Mesendoderm (in vitro differentiated cells): ENCODE measurements at regions not wholly inside any gene's neighbourhood (a gene's known extent, or its start where the extent isn't known, plus 50 kb on each side); places are given as distances from the start of the nearest gene placed in this dataset.
A peak's percentile ranks its signal among the peaks of the same experiment; 100 is the strongest.

Experiments
- DNase-seq: peaks from one replicate; pipeline ENCODE4 v3.0.0; 2013
- H2AK5ac ChIP-seq: 2 replicates; pipeline ENCODE4 v1.6.1; 2013; ENCODE audit warnings: low read length, inconsistent platforms
- H2BK120ac ChIP-seq: 2 replicates; pipeline ENCODE4 v1.6.1; 2013; ENCODE audit warnings: low read depth, mild to moderate bottlenecking, low read length, moderate library complexity, mixed read lengths
- H2BK15ac ChIP-seq: replicated peaks from 2 replicates; pipeline ENCODE4 v1.6.1; 2013; ENCODE audit warnings: low read depth, mild to moderate bottlenecking, moderate library complexity
- H2BK5ac ChIP-seq: 2 replicates; pipeline ENCODE4 v1.6.1; 2013; ENCODE audit warnings: low read length, inconsistent platforms
- H3K18ac ChIP-seq: 2 replicates; pipeline ENCODE4 v1.6.1; 2013; ENCODE audit warnings: mild to moderate bottlenecking, low read length, mixed read lengths
- H3K23ac ChIP-seq: one replicate; pipeline ENCODE4 v1.6.1; 2013; ENCODE audit warnings: low read length
- H3K27ac ChIP-seq: 2 replicates; pipeline ENCODE4 v1.5.1; 2013; ENCODE audit warnings: low read depth, mild to moderate bottlenecking, inconsistent platforms, low read length, moderate library complexity
- H3K27me3 ChIP-seq: 2 replicates; pipeline ENCODE4 v1.6.1; 2013; ENCODE audit warnings: low read length, control low read depth, mild to moderate bottlenecking, inconsistent platforms; ENCODE audit not compliant: insufficient read depth, poor library complexity
- H3K36me3 ChIP-seq: 2 replicates; pipeline ENCODE4 v1.6.1; 2013; ENCODE audit warnings: low read length, inconsistent platforms; ENCODE audit not compliant: control insufficient read depth, insufficient read depth
- H3K4ac ChIP-seq: one replicate; pipeline ENCODE4 v1.6.1; 2013; ENCODE audit warnings: low read depth, mild to moderate bottlenecking, low read length, moderate library complexity
- H3K4me1 ChIP-seq: 2 replicates; pipeline ENCODE4 v1.6.1; 2013; ENCODE audit warnings: low read depth, low read length, inconsistent platforms; ENCODE audit not compliant: control insufficient read depth
- H3K4me2 ChIP-seq: 2 replicates; pipeline ENCODE4 v1.6.1; 2013; ENCODE audit warnings: low read length
- H3K4me3 ChIP-seq: 2 replicates; pipeline ENCODE4 v1.5.1; 2013; ENCODE audit warnings: mild to moderate bottlenecking, low read length
- H3K56ac ChIP-seq: one replicate; pipeline ENCODE4 v1.6.1; 2013; ENCODE audit warnings: low read length
- H3K79me1 ChIP-seq: 2 replicates; pipeline ENCODE4 v1.6.1; 2013; ENCODE audit warnings: low read length, inconsistent platforms
- H3K79me2 ChIP-seq: 2 replicates; pipeline ENCODE4 v1.6.1; 2013; ENCODE audit warnings: mild to moderate bottlenecking, low read length; ENCODE audit not compliant: control insufficient read depth, insufficient read depth
- H3K9ac ChIP-seq: 2 replicates; pipeline ENCODE4 v1.6.1; 2013; ENCODE audit warnings: low read length, inconsistent platforms
- H4K5ac ChIP-seq: one replicate; pipeline ENCODE4 v1.6.1; 2013; ENCODE audit warnings: low read length
- H4K8ac ChIP-seq: one replicate; pipeline ENCODE4 v1.6.1; 2013; ENCODE audit warnings: low read depth, mild to moderate bottlenecking, control low read depth, low read length, moderate library complexity
- WGBS: extraction: QIAGEN DNeasy Blood & Tissue Kit; methylation state at CpG from one replicate; pipeline ENCODE4 v1.1.7; 2013; ENCODE audit warnings: low lambda C conversion rate, missing lambda C conversion rate; ENCODE audit not compliant: insufficient coverage; ENCODE audit errors: extremely low coverage; 5-methylcytosine and 5-hydroxymethylcytosine counted together

GRCh38 chr1:198809247-198809646 is 170.4 kb downstream of the PTPRC start:
- no CpG with 5 or more reads among the region's 1 CpG for WGBS
- DNase-seq: no peak
- no peaks in the 10 kb centered on the region for H3K79me2 ChIP-seq

GRCh38 chr1:198811449-198811848 is 172.6 kb downstream of the PTPRC start:
- H4K5ac ChIP-seq: no peak overlapping the region
- no peak overlapping the region for H2BK5ac ChIP-seq
- no CpG with 5 or more reads among the region's 3 CpGs for WGBS
- H3K18ac ChIP-seq: no peak overlapping the region
- no peak overlapping the region for H4K8ac ChIP-seq
- no peaks in the 10 kb centered on the region for H3K4me1 ChIP-seq
- no peak overlapping the region for H3K27ac ChIP-seq
- H3K27me3 ChIP-seq: no peaks in the 10 kb centered on the region
- H3K4me3 ChIP-seq: no peak overlapping the region
- no peak overlapping the region for H2BK15ac ChIP-seq
- H3K36me3 ChIP-seq: no peaks in the 10 kb centered on the region
- no peaks in the 10 kb centered on the region for H3K79me2 ChIP-seq
- no peak overlapping the region for H3K9ac ChIP-seq
- H3K23ac ChIP-seq: no peak overlapping the region
- no peak overlapping the region for H3K4me2 ChIP-seq
- H2AK5ac ChIP-seq: no peak overlapping the region
- no peaks in the 10 kb centered on the region for H3K79me1 ChIP-seq
- H2BK120ac ChIP-seq: no peak overlapping the region
- H3K56ac ChIP-seq: no peak overlapping the region
- no peak for DNase-seq
- no peak overlapping the region for H3K4ac ChIP-seq

More at GRCh38 chr1:198809247-198809646, 170.4 kb downstream of the PTPRC start:
- H3K36me3 ChIP-seq: no peaks in the 10 kb centered on the region
- H4K5ac ChIP-seq: no peak overlapping the region
- H3K23ac ChIP-seq: no peak overlapping the region
- no peak overlapping the region for H4K8ac ChIP-seq
- H3K27ac ChIP-seq: no peak overlapping the region
- H2BK5ac ChIP-seq: no peak overlapping the region
- no peak overlapping the region for H3K4me2 ChIP-seq
- H3K9ac ChIP-seq: no peak overlapping the region
- no peak overlapping the region for H2BK15ac ChIP-seq
- H2AK5ac ChIP-seq: no peak overlapping the region
- H2BK120ac ChIP-seq: no peak overlapping the region
- H3K79me1 ChIP-seq: no peaks in the 10 kb centered on the region
- H3K18ac ChIP-seq: no peak overlapping the region
- no peak overlapping the region for H3K4ac ChIP-seq
- no peak overlapping the region for H3K56ac ChIP-seq
- no peak overlapping the region for H3K4me3 ChIP-seq
- no peaks in the 10 kb centered on the region for H3K27me3 ChIP-seq
- no peaks in the 10 kb centered on the region for H3K4me1 ChIP-seq

- H3K9ac ChIP-seq: no peak overlapping the region
- H3K56ac ChIP-seq: no peak overlapping the region
- no peak for DNase-seq
- no peak overlapping the region for H3K23ac ChIP-seq
- no peak overlapping the region for H4K5ac ChIP-seq
- no CpG with 5 or more reads among the region's 1 CpG for WGBS
- H2BK5ac ChIP-seq: no peak overlapping the region
- H2BK120ac ChIP-seq: no peak overlapping the region
- H3K4me1 ChIP-seq: no peaks in the 10 kb centered on the region
- no peak overlapping the region for H4K8ac ChIP-seq
- no peaks in the 10 kb centered on the region for H3K79me1 ChIP-seq
- no peaks in the 10 kb centered on the region for H3K36me3 ChIP-seq
- H3K4me2 ChIP-seq: no peak overlapping the region
- H2BK15ac ChIP-seq: no peak overlapping the region
- H3K4ac ChIP-seq: no peak overlapping the region
- no peak overlapping the region for H3K4me3 ChIP-seq
- no peaks in the 10 kb centered on the region for H3K79me2 ChIP-seq
- H3K18ac ChIP-seq: no peak overlapping the region
- no peak overlapping the region for H2AK5ac ChIP-seq
- no peak overlapping the region for H3K27ac ChIP-seq
- no peaks in the 10 kb centered on the region for H3K27me3 ChIP-seq
Observed at GRCh38 chr1:198823626-198824025, 184.8 kb downstream of the PTPRC start.

- H3K4me3 ChIP-seq: no peak overlapping the region
- H4K8ac ChIP-seq: no peak overlapping the region
- H3K56ac ChIP-seq: no peak overlapping the region
- H3K18ac ChIP-seq: no peak overlapping the region
- H2BK120ac ChIP-seq: no peak overlapping the region
- no peaks in the 10 kb centered on the region for H3K79me2 ChIP-seq
- H3K4me1 ChIP-seq: no peaks in the 10 kb centered on the region
- no peak overlapping the region for H3K4ac ChIP-seq
- H3K27ac ChIP-seq: no peak overlapping the region
- H2AK5ac ChIP-seq: no peak overlapping the region
- no peak overlapping the region for H2BK15ac ChIP-seq
- no peak overlapping the region for H3K4me2 ChIP-seq
- no peak overlapping the region for H2BK5ac ChIP-seq
- H3K36me3 ChIP-seq: no peaks in the 10 kb centered on the region
- no peak overlapping the region for H3K23ac ChIP-seq
- DNase-seq: no peak
- H4K5ac ChIP-seq: no peak overlapping the region
- no peak overlapping the region for H3K9ac ChIP-seq
- no peaks in the 10 kb centered on the region for H3K27me3 ChIP-seq
- WGBS: no CpG with 5 or more reads among the region's 1 CpG
- no peaks in the 10 kb centered on the region for H3K79me1 ChIP-seq
Observed at GRCh38 chr1:198825254-198825653, 186.4 kb downstream of the PTPRC start.

- no peak overlapping the region for H3K4me3 ChIP-seq
- no peaks in the 10 kb centered on the region for H3K4me1 ChIP-seq
- no peak overlapping the region for H2BK5ac ChIP-seq
- no peaks in the 10 kb centered on the region for H3K79me1 ChIP-seq
- no peak overlapping the region for H4K8ac ChIP-seq
- H3K18ac ChIP-seq: no peak overlapping the region
- H3K4ac ChIP-seq: no peak overlapping the region
- no peaks in the 10 kb centered on the region for H3K36me3 ChIP-seq
- no peaks in the 10 kb centered on the region for H3K27me3 ChIP-seq
- H2AK5ac ChIP-seq: no peak overlapping the region
- no peaks in the 10 kb centered on the region for H3K79me2 ChIP-seq
- DNase-seq: no peak
- no peak overlapping the region for H3K56ac ChIP-seq
- WGBS: no CpG with 5 or more reads among the region's 2 CpGs
- H3K23ac ChIP-seq: no peak overlapping the region
- no peak overlapping the region for H4K5ac ChIP-seq
- no peak overlapping the region for H3K27ac ChIP-seq
- H3K4me2 ChIP-seq: no peak overlapping the region
- no peak overlapping the region for H3K9ac ChIP-seq
- no peak overlapping the region for H2BK120ac ChIP-seq
- no peak overlapping the region for H2BK15ac ChIP-seq
Observed at GRCh38 chr1:198829356-198829755, 190.5 kb downstream of the PTPRC start.

- H3K79me2 ChIP-seq: no peaks in the 10 kb centered on the region
- peak; percentile 59 for DNase-seq
- no peak overlapping the region for H3K27ac ChIP-seq
Observed at GRCh38 chr1:198829944-198830343, 191.1 kb downstream of the PTPRC start.

More at GRCh38 chr1:198829944-198830343, 191.1 kb downstream of the PTPRC start:
- no peak overlapping the region for H2BK120ac ChIP-seq
- H3K4me1 ChIP-seq: no peaks in the 10 kb centered on the region
- no peak overlapping the region for H3K4ac ChIP-seq
- H2AK5ac ChIP-seq: no peak overlapping the region
- no peaks in the 10 kb centered on the region for H3K36me3 ChIP-seq
- H4K5ac ChIP-seq: no peak overlapping the region
- H3K23ac ChIP-seq: no peak overlapping the region
- H3K9ac ChIP-seq: no peak overlapping the region
- no peak overlapping the region for H4K8ac ChIP-seq
- no peak overlapping the region for H3K4me2 ChIP-seq
- no peak overlapping the region for H3K18ac ChIP-seq
- no peaks in the 10 kb centered on the region for H3K79me1 ChIP-seq
- no peak overlapping the region for H3K56ac ChIP-seq
- H2BK15ac ChIP-seq: no peak overlapping the region
- no peak overlapping the region for H2BK5ac ChIP-seq
- no peak overlapping the region for H3K4me3 ChIP-seq
- no peaks in the 10 kb centered on the region for H3K27me3 ChIP-seq
- no CpG with 5 or more reads among the region's 1 CpG for WGBS
